Choroid plexus epithelial cell (primary cell): ENCODE measurements at regions not wholly inside any gene's neighbourhood (a gene's known extent, or its start where the extent isn't known, plus 50 kb on each side); places are given as distances from the start of the nearest gene placed in this dataset.
"Not testable (repeated sequence)": the region's sequence is repeated elsewhere in the genome, so short reads cannot be mapped to it uniquely, and the experiment has no call there.

Experiments
- DNase-seq: peaks from one replicate; pipeline ENCODE4 v3.0.0-alpha.2; 2010; ENCODE audit warnings: low read depth
- H3K4me3 ChIP-seq: 2 replicates; pipeline ENCODE4 v1.5.1; 2011; ENCODE audit warnings: low read depth, mild to moderate bottlenecking, control low read depth, low read length, moderate library complexity
- CTCF ChIP-seq: conservative IDR thresholded peaks from 2 replicates; pipeline ENCODE4 v1.5.1; 2011; ENCODE audit warnings: low read depth, mild to moderate bottlenecking, control low read depth, inconsistent platforms, low read length, moderate library complexity

GRCh38 chr13:71306821-71307220, 560.2 kb downstream of the DACH1 start:
- DNase-seq: no peak
- no peak overlapping the region for H3K4me3 ChIP-seq
- no peak for TF ChIP-seq CTCF

GRCh38 chr13:71304861-71305260, 562.1 kb downstream of the DACH1 start:
- no peak for DNase-seq
- no peak for TF ChIP-seq CTCF
- no peak overlapping the region for H3K4me3 ChIP-seq

- peak; percentile 35 for TF ChIP-seq CTCF
- no peak overlapping the region for H3K4me3 ChIP-seq
- peak; percentile 18 for DNase-seq
These were observed 563.9 kb downstream of the DACH1 start for GRCh38 chr13:71303144-71303543.

- no peak for DNase-seq
- H3K4me3 ChIP-seq: no peak overlapping the region
- TF ChIP-seq CTCF: no peak
These were observed 566.4 kb downstream of the DACH1 start for GRCh38 chr13:71300602-71301001.

- no peak for TF ChIP-seq CTCF
- no peak for DNase-seq
- no peak overlapping the region for H3K4me3 ChIP-seq
These were observed 575.2 kb downstream of the DACH1 start for GRCh38 chr13:71291842-71292146.

GRCh38 chr13:71290963-71291841, 575.8 kb downstream of the DACH1 start:
- peak; percentile 46 for DNase-seq
- no peak overlapping the region for H3K4me3 ChIP-seq
- TF ChIP-seq CTCF: no peak

GRCh38 chr13:71289980-71290379, 577.0 kb downstream of the DACH1 start:
- DNase-seq, H3K4me3 ChIP-seq: not testable (repeated sequence)

GRCh38 chr13:71285700-71286099, 581.3 kb downstream of the DACH1 start:
- peak; percentile 29 for TF ChIP-seq CTCF
- no peak overlapping the region for H3K4me3 ChIP-seq
- DNase-seq: peak; percentile 13
